Right hindlimb (tissue), 1 donor: ENCODE measurements at regions not wholly inside any gene's neighbourhood (a gene's known extent, or its start where the extent isn't known, plus 50 kb on each side); places are given as distances from the start of the nearest gene placed in this dataset.

ENCODE experiments used
- DNase-seq: peaks from one replicate; pipeline ENCODE4 v3.0.0-alpha.2; 2018

DNA sequence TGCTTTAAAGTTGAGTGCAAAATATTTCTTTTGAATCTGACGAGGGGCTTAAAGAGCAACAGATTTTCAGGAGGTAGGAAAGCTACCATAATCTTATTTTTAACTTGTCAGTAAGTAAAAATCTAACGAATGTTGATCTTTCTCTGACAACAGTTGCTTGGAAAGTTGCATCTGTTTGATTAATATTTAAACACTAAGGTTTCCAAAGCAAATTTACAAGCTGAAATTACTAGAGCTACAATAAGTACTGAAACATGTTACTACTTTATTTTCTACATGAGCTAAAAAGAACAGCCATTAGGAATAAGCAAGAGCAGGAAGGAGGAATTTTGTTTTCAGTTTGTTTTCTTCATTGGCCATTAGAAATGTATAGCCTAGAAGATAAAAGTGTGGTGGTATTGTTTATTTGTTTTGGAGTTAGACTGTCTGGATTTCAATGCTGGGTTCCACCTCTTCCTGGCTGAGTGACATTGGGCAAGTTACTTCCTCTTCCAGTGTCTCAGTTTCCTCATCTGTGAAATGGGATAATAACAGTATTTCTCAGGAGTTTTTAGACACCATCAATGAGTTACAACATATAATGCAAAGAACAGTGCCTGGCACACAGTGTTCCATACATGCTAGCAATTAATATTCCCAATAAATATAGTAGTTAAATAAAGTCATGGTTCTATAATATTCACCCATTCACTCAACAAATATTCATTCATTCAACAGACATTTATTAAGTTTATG is 87.9 kb upstream of the FLRT2 start:
- no peak for DNase-seq

DNA sequence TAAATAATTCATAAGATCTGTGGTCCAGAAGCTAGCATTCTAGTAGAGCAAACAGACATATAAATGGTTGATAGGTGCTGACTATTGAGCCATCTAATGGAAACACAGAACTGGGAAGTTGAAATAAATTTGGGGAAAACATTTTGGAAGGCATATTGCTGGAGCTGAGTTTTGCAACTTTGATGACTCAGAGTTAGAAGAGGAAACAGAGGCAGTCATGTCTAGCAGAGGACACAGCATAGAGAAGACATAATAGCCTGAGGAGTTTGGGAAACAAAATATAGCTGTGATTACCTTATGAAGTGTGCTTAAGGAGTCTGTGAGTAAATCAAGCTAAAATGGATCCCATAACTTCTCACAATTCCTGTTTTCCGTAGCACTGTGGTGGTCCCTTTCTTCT is 86.9 kb upstream of the FLRT2 start:
- no peak for DNase-seq

GRCh38 chr14:85444635-85445034 is 85.3 kb upstream of the FLRT2 start:
- DNase-seq: no peak

- no peak for DNase-seq
Observed at GRCh38 chr14:85445151-85445795, 84.7 kb upstream of the FLRT2 start.

DNA sequence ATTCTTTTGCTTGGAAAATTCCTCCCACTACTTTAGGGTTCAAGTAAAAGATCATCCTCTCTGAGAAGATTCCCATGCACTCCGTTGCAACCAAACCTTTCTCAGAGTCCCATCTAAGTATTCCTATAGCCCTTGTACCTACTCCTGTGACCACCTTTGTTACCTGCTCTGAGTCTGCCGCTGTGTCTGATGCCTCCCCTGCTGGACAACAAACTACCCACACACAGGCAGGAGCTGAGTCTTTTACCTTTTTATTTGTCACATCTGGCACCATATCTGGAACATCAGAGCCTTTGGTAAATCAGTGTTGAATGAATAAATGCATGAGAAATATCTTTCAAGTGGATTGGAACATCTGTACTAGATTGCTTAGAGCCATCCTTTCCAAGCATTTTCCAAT is 82.1 kb upstream of the FLRT2 start:
- no peak for DNase-seq

- DNase-seq: peak; percentile 67
Observed at GRCh38 chr14:85451421-85451820, 78.5 kb upstream of the FLRT2 start.

DNA sequence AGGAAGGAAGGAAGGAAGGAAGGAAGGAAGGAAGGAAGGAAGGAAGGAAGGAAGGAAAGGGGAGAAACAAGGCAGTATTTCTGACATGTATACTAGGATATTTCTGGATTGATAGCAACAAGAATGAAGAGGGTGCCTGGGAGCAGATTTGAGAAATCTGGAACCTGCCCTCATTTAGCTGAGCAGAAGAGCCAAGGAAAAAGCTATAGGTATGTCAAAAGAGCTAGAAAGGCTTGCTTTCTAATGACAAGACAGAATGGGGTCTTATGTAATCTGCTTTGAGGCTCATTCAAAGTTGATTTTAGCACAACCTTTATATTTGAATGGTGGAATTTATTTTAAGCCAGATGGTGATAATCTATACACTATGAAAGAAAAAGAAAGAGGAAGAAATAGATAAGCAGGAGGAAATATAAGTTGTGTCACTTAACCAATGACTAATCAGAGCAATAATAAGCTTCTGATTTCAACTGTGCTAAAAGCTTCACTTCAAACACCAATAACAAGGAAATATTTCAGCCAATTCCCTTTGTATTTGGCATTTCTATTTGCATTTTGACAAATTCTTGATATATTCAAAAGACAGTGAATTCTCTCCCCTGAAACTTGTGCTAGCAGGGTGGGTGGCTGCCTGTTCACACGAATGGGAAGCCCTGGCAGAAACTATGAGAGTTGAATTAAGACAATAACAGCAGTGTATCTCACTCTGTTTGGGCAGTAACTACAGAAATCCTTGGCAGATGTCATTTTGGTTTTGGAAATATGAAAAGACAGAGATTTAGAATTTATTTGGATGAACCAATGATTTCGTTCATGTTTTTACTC is 76.3 kb upstream of the FLRT2 start:
- no peak for DNase-seq

DNA sequence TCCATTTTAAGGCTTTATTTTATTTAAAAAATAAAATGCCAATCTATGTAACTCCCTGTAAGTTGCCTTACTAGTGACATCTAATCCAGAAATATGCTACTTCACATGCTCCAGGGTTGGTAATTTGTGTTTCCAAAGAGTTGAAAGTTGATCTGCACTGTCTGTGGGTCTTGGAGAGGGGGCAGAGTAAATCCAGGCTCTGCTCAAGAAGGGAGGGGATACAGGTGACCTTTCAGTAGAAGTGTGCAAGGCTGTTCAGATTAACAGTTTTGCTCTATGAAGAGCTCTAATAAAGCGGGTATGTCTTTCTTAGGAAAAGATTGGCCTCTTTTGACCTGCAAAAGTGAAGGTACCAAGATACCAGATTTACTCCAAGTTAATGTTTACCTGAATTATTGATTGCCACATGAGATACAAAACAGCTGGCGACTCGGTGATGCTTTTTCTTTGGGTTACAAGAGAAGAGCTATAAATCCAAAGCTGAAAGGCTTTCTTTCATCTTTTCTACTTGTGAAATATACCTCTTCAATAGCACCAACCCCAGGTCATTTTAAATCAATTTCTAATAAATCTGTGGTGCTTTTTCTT is 75.6 kb upstream of the FLRT2 start:
- no peak for DNase-seq

DNA sequence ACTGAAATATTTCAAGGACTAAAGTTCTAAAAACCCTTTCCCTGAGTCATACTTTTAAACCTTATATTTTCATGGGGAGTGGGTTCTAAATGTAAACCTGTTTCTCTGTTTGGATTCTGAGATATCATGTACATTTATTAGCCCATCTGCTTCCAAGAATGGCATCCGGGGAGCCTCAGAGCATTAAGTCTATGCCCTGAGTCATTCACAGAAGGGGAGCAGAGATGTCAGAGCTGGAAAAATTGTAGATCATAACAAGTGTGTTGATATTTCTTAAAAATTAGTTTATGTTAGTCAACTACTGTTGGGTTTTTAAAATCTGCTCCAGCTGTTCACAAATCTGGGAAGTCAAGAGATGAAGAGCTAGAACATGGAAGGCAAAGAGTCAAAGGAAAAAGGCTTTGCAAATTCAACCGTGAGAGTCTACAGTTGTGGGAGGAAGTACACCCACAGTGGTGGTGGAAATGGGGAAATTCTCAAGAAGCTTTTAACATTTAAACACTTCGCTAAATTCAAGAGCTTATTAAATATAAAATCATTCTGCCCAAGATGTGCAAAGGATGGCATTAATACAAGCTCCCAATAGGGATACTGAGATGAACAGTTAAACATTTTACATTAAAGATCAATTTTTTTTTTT is 70.5 kb upstream of the FLRT2 start:
- no peak for DNase-seq

DNA sequence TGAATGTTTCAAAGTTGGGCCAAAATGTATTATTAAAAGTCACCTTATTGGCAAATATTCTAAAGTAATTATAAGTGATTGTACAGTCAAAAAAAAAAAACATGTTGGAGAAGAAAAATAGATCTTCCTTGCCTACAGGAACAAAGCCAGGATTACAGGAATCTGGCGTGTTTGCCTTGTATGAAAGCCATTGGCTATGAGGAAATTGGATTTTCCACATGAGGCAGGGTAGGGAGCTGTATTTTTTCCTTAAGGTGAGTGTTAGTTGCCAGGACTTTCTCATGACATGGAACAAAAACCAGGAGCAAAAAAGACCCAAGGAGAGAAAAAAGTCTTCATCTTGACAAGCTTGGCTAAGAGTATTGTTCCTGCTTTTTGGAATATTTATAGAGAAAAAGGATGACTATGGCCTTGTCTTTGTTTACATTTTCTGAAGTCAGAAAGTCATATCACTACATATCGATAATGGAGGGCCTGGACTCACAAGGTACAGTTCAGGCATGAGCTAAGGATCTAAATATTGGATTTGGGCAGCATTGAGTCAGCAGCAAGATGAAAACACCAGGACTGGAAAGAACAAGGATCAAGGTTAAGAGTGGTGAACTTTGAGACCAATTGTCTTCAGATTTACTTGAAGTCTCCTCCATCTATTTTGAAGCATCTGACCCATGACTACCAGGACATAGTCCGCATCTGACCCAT is 68.4 kb upstream of the FLRT2 start:
- DNase-seq: no peak

DNA sequence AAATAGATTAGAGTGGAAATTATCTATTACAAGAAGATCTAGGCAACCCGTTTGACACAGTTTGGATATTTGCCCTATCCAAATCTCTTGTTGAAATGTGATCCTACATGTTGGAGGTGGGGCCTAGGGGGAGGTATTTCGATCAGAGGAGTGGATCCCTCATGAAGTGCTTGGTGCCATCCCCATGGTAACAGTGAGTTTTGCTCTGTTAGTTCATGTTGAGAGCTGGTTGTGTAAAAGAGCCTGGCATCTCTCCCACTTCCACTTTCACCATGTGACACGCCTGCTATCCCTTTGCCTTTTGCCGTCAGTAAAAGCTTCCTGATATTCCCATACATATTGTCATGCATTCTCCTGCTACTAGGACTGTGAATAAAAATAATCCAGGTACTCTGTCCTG is 66.4 kb upstream of the FLRT2 start:
- no peak for DNase-seq

DNA sequence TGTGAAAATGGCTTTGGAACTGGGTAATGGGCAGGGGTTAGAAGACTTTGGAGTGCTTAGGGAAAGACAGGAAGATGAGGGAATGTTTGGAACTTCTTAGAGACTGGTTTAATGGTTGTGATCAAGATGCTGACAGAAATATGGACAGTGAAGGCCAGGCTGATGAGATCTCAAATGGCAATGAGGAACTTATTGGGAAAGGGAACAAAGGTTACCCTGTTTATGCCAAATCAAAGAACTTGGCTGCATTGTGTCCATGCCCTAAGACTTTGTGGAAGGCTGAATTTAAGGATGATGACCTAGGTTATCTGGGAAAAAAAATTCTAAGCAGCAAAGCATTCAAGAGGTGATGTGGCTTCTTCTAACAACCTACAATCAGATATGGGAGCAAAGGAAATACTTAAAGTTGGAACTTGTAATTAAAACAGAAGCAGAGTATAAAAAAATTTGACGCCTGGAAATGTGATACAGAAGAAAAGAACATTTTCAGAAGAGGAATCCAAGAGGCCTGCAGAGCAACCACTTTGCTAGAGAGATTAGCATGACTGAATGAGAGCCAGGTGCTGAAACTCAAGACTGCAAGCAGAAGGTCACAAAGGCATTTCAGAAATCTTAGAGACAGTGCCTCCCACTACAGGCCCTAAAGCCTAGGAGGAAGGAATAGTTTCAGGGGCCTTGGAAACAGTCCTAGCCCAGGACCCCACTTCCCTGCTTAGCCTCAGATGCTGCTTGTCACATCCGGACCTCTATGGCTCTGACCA is 65.6 kb upstream of the FLRT2 start:
- no peak for DNase-seq

DNA sequence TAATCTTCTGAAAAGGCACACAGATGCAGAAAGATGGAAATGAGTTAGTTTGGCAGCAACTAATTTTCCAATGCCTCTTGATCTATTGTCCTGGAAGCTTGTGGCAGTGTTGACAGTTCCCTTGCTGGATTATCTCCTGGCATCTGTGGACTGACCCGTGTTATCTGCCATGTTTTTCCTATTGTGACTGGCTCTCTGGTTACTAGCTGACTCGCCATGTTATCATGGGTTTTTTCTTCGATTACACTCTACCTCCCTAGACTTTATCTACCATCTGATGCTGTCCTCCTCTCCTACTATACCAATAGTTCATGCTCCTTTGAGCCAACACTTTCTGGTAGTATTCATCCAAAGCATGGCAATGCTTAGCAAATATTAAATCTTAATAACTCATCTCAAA is 63.3 kb upstream of the FLRT2 start:
- DNase-seq: no peak

DNA sequence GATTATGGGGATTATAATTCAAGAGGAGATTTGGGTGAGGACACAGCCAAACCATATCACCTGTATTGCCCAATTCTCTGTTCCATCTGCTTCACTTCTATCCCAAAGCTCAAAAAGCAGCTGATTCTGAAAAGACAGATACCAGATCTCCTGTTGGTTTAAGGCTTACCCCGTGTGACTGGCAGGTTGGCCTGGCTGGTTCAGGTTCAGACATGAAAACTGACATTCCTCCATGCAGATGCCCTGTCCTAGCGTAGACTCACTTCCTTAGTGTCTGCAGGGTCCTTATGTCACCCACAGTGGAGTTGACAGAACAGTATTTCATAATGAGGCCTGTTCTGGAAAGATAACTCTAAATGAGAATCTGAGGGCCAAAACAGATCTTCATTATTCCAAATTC is 61.1 kb upstream of the FLRT2 start:
- DNase-seq: no peak

DNA sequence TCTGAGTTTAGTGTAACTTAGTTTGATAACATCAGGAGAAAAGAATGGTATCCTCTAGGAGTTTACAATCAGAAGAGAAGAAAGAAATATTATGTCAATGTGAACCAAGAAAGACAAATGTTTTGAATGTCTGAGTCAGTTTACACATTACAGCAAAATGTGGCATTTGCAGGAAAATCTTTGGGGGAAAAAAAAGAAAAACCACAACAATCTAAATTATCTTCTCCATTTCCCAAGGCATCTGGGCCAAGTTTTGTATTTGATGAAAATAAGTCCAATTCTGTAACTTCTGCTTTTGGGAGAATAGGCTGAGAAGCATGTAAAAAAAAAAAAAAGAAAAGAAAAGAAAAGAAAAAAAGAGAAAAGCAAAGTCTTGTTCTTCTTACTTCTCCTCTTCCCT is 58.8 kb upstream of the FLRT2 start:
- no peak for DNase-seq

DNA sequence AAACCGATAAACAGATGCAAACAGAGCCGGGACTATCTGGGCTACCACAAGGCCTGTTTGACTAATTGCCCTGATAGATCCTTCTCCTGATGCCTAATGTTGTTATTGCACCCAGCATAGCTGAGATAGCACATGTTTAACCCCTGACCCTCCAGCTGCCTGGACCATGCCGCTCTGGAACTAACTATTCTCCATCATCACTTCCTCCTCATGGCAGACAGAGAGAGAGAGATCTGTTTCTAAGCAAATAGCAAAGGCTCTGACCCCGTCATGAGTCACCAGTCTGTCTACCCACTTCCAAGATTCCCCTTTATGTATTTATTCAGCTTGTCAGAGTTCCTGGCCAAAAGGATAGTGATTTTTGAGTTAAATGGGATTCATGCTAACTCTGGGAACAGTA is 58.2 kb upstream of the FLRT2 start:
- DNase-seq: peak; percentile 29

- DNase-seq: no peak
Observed at GRCh38 chr14:85474431-85474830, 55.5 kb upstream of the FLRT2 start.

DNA sequence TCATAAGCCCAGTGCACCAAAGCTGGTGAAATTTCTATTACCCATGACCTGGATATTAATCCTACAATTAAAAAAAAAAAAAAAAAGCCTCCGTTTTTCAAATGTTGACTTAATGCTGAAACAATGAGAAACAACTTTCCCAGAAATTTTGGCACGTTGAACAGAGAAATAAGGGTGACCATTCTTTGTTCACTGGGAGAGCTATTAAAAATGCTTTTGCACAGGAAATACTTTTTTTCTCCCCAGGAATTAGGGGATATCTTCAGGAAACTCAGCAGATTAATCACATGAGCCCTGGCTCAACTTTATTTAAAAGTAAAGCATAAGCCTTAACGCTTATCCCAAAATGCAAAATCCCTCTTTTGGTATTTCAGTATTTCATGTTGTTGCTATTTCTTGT is 54.8 kb upstream of the FLRT2 start:
- no peak for DNase-seq

GRCh38 chr14:85479306-85479705 is 50.6 kb upstream of the FLRT2 start:
- DNase-seq: no peak

DNA sequence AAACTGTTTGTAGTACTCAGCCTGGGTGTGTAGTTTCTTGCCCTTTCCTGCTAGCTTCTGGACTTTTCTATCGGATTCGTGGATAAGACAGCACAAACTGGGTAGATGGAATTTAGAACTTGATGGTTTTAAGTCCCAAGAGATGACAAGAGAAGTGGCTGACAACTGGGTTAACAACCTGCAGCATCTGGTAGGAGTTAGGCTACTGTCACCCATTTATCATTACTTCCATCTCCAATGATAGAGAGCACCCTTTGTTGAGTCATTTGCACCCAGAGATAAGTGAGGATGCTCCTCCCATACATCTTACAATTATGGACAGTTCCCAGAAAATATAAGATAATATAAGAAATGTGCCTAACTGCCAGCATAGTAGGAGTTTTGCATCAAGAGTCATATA is 50.2 kb upstream of the FLRT2 start:
- no peak for DNase-seq
